H1 (cell line): ENCODE measurements at regions not wholly inside any gene's neighbourhood (a gene's known extent, or its start where the extent isn't known, plus 50 kb on each side); places are given as distances from the start of the nearest gene placed in this dataset.

Source experiments
- BRCA1 ChIP-seq: IDR thresholded peaks from 2 replicates; pipeline ENCODE4 v1.6.1; 2012; ENCODE audit warnings: low read depth, low read length, improper control_type of control experiment
- CBX8 ChIP-seq: fragments of 300-800, 300-1000 bp; sonication (generic); IDR thresholded peaks from 2 replicates; pipeline ENCODE4 v1.7.1; 2016; ENCODE audit warnings: low read depth, low read length, borderline replicate concordance
- TF ChIP-seq, protein P1 (sequence below): IDR thresholded peaks from 2 replicates; pipeline ENCODE4 v1.6.1; 2011; ENCODE audit warnings: low read length, improper control_type of control experiment

GRCh38 chr9:108413809-108414208, 442.0 kb downstream of the ACTL7B start (continued):
- TF ChIP-seq CBX8 (no peak), BRCA1 (no peak)
- TF ChIP-seq, protein P1, sequence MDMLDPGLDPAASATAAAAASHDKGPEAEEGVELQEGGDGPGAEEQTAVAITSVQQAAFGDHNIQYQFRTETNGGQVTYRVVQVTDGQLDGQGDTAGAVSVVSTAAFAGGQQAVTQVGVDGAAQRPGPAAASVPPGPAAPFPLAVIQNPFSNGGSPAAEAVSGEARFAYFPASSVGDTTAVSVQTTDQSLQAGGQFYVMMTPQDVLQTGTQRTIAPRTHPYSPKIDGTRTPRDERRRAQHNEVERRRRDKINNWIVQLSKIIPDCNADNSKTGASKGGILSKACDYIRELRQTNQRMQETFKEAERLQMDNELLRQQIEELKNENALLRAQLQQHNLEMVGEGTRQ: no peak
